ENCODE measurements at regions not wholly inside any gene's neighbourhood (a gene's known extent, or its start where the extent isn't known, plus 50 kb on each side); places are given as distances from the start of the nearest gene placed in this dataset.

- TF ChIP-seq, protein P1, sequence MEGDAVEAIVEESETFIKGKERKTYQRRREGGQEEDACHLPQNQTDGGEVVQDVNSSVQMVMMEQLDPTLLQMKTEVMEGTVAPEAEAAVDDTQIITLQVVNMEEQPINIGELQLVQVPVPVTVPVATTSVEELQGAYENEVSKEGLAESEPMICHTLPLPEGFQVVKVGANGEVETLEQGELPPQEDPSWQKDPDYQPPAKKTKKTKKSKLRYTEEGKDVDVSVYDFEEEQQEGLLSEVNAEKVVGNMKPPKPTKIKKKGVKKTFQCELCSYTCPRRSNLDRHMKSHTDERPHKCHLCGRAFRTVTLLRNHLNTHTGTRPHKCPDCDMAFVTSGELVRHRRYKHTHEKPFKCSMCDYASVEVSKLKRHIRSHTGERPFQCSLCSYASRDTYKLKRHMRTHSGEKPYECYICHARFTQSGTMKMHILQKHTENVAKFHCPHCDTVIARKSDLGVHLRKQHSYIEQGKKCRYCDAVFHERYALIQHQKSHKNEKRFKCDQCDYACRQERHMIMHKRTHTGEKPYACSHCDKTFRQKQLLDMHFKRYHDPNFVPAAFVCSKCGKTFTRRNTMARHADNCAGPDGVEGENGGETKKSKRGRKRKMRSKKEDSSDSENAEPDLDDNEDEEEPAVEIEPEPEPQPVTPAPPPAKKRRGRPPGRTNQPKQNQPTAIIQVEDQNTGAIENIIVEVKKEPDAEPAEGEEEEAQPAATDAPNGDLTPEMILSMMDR (conservative IDR thresholded peaks at IDR 0.05; ENCODE audit: low read depth, low read length) = peak; percentile 85
- TF ChIP-seq EZH2 (IDR thresholded peaks at IDR 0.05; ENCODE audit: borderline replicate concordance, low read depth, low read length, poor library complexity, severe bottlenecking) = no peak
Measured at GRCh38 chr7:142603870-142604448, 145.3 kb upstream of the PRSS1 start.
